Tibial nerve (tissue), 4 donors: ENCODE measurements at regions not wholly inside any gene's neighbourhood (a gene's known extent, or its start where the extent isn't known, plus 50 kb on each side); places are given as distances from the start of the nearest gene placed in this dataset.
"Not testable (repeated sequence)": the region's sequence is repeated elsewhere in the genome, so short reads cannot be mapped to it uniquely, and the experiment has no call there.

Experiments used
- DNase-seq, 2 donors: peaks; one replicate each; pipeline ENCODE4 v3.0.0-alpha.2; 2019; ENCODE audit warnings: low spot score in 2 of 2
- H3K27ac ChIP-seq, 4 donors: fragments of 200-600 bp; sonication (generic) in 3 of 4; one replicate each; pipeline ENCODE4 v1.5.1; 2017 to 2019; ENCODE audit warnings: mild to moderate bottlenecking in 1 of 4
- H3K27me3 ChIP-seq, 2 donors: fragments of 200-600 bp; sonication (generic) in 1 of 2; one replicate each; pipeline versions ENCODE4 v1.5.1 to v1.6.0; 2017 to 2019
- H3K36me3 ChIP-seq, 3 donors: fragments of 200-600 bp; sonication (generic); one replicate each; pipeline ENCODE4 v1.5.1; 2018 to 2019
- H3K4me1 ChIP-seq, 4 donors: fragments of 200-600 bp; sonication (generic) in 3 of 4; one replicate each; pipeline ENCODE4 v1.5.1; 2017 to 2019
- H3K4me3 ChIP-seq, 4 donors: fragments of 200-600 bp; sonication (generic) in 3 of 4; one replicate each; pipeline ENCODE4 v1.5.1; 2017 to 2019; ENCODE audit warnings: mild to moderate bottlenecking in 1 of 4, moderate library complexity in 1 of 4
- H3K9me3 ChIP-seq, 4 donors: fragments of 200-600 bp; sonication (generic) in 3 of 4; one replicate each; pipeline ENCODE4 v1.5.1; 2017 to 2019
- CTCF ChIP-seq, 5 experiments: fragments of 200-600 bp in 3 of 5; fragments of 450-650 bp in 2 of 5; sonication (generic) in 3 of 5; IDR thresholded peaks; one replicate each; pipeline ENCODE4 v1.5.1; 2016 to 2019; ENCODE audit warnings: antibody characterized with exemption in 5 of 5, mild to moderate bottlenecking in 3 of 5, moderate library complexity in 2 of 5
- EP300 ChIP-seq, 2 donors: sonication (generic); formaldehyde crosslinking; IDR thresholded peaks; one replicate each; pipeline ENCODE4 v1.6.1; 2017; ENCODE audit warnings: antibody characterized with exemption in 2 of 2, mild to moderate bottlenecking in 1 of 2
- POLR2A ChIP-seq, 2 donors: fragments of 450-650 bp; IDR thresholded peaks; one replicate each; pipeline ENCODE4 v1.6.1; 2017; ENCODE audit warnings: antibody characterized with exemption in 2 of 2, mild to moderate bottlenecking in 2 of 2, moderate library complexity in 2 of 2
- WGBS, 2 donors: methylation state at CpG; one replicate each; pipeline ENCODE4 v1.1.5; 2018; 5-methylcytosine and 5-hydroxymethylcytosine counted together

DNA sequence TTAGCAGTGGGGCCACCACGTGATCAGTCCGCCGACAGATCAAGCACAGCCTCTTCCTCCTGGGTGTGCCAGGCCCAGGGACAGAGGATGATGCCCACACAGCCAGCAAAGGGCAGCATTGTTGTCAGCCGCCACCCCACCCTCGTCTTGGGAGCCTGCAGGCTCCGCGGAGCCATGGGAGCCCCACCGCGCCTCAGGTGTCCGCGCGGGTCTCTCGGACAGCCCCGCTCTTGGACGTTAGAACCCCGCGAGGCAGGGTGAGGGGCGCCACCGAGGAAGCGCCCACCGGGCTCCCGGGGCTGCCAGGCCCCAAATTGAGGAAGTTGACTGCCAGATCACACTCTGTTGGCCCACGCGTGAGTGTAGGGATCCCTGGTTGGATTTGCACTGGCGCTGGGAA lies 83.9 kb upstream of the MS4A8 start:
- Histone ChIP-seq H3K27ac (no peak overlapping the region), H3K36me3 (no peaks in the 10 kb centered on the region), H3K4me1 (no peaks in the 10 kb centered on the region), H3K27me3 (no peaks in the 10 kb centered on the region), H3K9me3 (peaks cover 0 to 6% (median 0%) of the 10 kb centered on the region in 4 donors), H3K4me3 (no peak overlapping the region)
- 86 to 90% methylated on average over 18 to 22 of the region's 25 CpGs for WGBS, 2 donors
- TF ChIP-seq CTCF (IDR thresholded peaks at IDR 0.05) (no peak), POLR2A (IDR thresholded peaks at IDR 0.05) (no peak), EP300 (IDR thresholded peaks at IDR 0.05) (no peak)
- DNase-seq, result no peak

GRCh38 chr11:60621940-60622339 lies 77.5 kb upstream of the MS4A8 start:
- H3K4me3 ChIP-seq, H3K36me3 ChIP-seq, H3K4me1 ChIP-seq, H3K27me3 ChIP-seq, H3K27ac ChIP-seq, DNase-seq: not testable (repeated sequence)
- peaks cover 0 to 13% (median 0%) of the 10 kb centered on the region in 4 donors for H3K9me3 ChIP-seq
- 92 to 94% methylated on average over 15 to 16 of the region's 30 CpGs for WGBS, 2 donors

DNA sequence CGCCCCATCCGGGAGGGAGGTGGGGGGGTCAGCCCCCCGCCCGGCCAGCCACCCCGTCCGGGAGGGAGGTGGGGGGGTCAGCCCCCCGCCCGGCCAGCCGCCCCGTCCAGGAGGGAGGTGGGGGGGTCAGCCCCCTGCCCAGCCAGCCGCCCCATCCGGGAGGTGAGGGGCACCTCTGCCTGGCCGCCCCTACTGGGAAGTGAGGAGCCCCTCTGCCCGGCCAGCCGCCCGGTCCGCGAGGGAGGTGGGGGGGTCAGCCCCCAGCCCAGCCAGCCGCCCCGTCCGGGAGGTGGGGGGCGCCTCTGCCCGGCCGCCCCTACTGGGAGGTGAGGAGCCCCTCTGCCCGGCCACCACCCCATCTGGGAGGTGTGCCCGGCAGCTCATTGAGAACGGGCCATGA lies 76.6 kb upstream of the MS4A8 start:
- 95 to 98% methylated on average over 7 to 9 of the region's 27 CpGs for WGBS, 2 donors
- peaks cover 0 to 13% (median 0%) of the 10 kb centered on the region in 4 donors for H3K9me3 ChIP-seq
- H3K36me3 ChIP-seq, result not testable (repeated sequence)

GRCh38 chr11:60625262-60625661 lies 74.2 kb upstream of the MS4A8 start:
- no peaks in the 10 kb centered on the region for H3K36me3 ChIP-seq
- WGBS, 2 donors, result 38 to 39% methylated on average over 2 of the region's 2 CpGs

More for the DNA sequence above, 76.6 kb upstream of the MS4A8 start:
- not testable (repeated sequence) for H3K4me3 ChIP-seq, H3K4me1 ChIP-seq, H3K27ac ChIP-seq, DNase-seq, H3K27me3 ChIP-seq

DNA sequence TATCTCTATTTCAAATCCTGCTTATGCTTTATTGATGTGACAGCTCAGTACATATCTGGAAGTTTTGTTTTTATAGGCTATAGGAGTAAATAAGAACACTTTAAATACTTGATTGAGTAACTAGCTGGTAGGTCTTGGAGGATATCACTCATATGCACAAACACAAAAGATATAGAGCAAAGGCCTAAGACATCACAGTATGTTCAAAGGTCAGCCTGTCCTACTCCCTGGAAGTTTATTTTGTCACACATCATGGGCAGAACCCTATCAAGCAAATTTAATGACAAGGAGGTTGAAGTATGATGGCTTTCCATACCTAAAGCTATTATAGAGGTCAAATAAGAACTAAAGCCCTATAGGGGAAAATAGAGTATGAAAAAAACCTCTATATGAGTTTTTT lies 70.0 kb upstream of the MS4A8 start:
- Histone ChIP-seq H3K9me3 (peaks cover 0 to 14% (median 0%) of the 10 kb centered on the region in 4 donors), H3K36me3 (no peaks in the 10 kb centered on the region), H3K4me1 (no peaks in the 10 kb centered on the region), H3K27me3 (no peaks in the 10 kb centered on the region), H3K27ac (no peak overlapping the region), H3K4me3 (no peak overlapping the region)
- TF ChIP-seq POLR2A (IDR thresholded peaks at IDR 0.05), result no peak
- no peak for TF ChIP-seq EP300 (IDR thresholded peaks at IDR 0.05)
- no peak for DNase-seq

More at GRCh38 chr11:60625262-60625661, 74.2 kb upstream of the MS4A8 start:
- peak in 1 of 2 donors; percentile 6 for DNase-seq
- H3K9me3 ChIP-seq, result peaks cover 0 to 13% (median 0%) of the 10 kb centered on the region in 4 donors
- TF ChIP-seq EP300 (IDR thresholded peaks at IDR 0.05) (no peak), POLR2A (IDR thresholded peaks at IDR 0.05) (no peak)
- no peaks in the 10 kb centered on the region for H3K27me3 ChIP-seq
- no peak overlapping the region for H3K4me3 ChIP-seq
- H3K4me1 ChIP-seq, result no peaks in the 10 kb centered on the region
- no peak overlapping the region for H3K27ac ChIP-seq

GRCh38 chr11:60631944-60632343 lies 67.5 kb upstream of the MS4A8 start:
- WGBS, 2 donors, result 78 to 95% methylated on average over 1 of the region's 1 CpG
- no peak for TF ChIP-seq EP300 (IDR thresholded peaks at IDR 0.05)
- TF ChIP-seq CTCF (IDR thresholded peaks at IDR 0.05), result no peak
- no peak for TF ChIP-seq POLR2A (IDR thresholded peaks at IDR 0.05)

GRCh38 chr11:60633645-60634044 lies 65.8 kb upstream of the MS4A8 start:
- DNase-seq, result no peak
- TF ChIP-seq CTCF (IDR thresholded peaks at IDR 0.05) (no peak), POLR2A (IDR thresholded peaks at IDR 0.05) (no peak), EP300 (IDR thresholded peaks at IDR 0.05) (no peak)
- peaks cover 0 to 20% (median 4%) of the 10 kb centered on the region in 4 donors for H3K9me3 ChIP-seq
- 67 to 71% methylated on average over 1 of the region's 1 CpG for WGBS, 2 donors
- no peak overlapping the region for H3K4me3 ChIP-seq
- no peaks in the 10 kb centered on the region for H3K36me3 ChIP-seq
- no peak overlapping the region for H3K27ac ChIP-seq
- H3K4me1 ChIP-seq, result no peaks in the 10 kb centered on the region
- H3K27me3 ChIP-seq, result no peaks in the 10 kb centered on the region

More at GRCh38 chr11:60631944-60632343, 67.5 kb upstream of the MS4A8 start:
- no peak overlapping the region for H3K27ac ChIP-seq
- no peaks in the 10 kb centered on the region for H3K27me3 ChIP-seq
- no peaks in the 10 kb centered on the region for H3K4me1 ChIP-seq
- no peaks in the 10 kb centered on the region for H3K36me3 ChIP-seq
- no peak for DNase-seq
- H3K4me3 ChIP-seq, result no peak overlapping the region
- peaks cover 0 to 20% (median 4%) of the 10 kb centered on the region in 4 donors for H3K9me3 ChIP-seq
